GM23338 (cell line): ENCODE measurements at regions not wholly inside any gene's neighbourhood (a gene's known extent, or its start where the extent isn't known, plus 50 kb on each side); places are given as distances from the start of the nearest gene placed in this dataset.

Source experiments
- ATAC-seq: fragments of 200-7000 bp; cut with Tn5 transposase; 3 replicates; pipeline ENCODE4 v1.9.1; 2020
- DNase-seq: peaks from one replicate; pipeline ENCODE4 v3.0.0-alpha.2; 2015; ENCODE audit warnings: low spot score
- H2AFZ ChIP-seq: fragments of 200-600 bp; sonication (generic); 2 replicates; pipeline ENCODE4 v1.8.0; 2016; ENCODE audit warnings: antibody characterized with exemption, mild to moderate bottlenecking, moderate library complexity
- H3F3A ChIP-seq: fragments of 200-600 bp; sonication (generic); replicated peaks from 2 replicates; pipeline ENCODE4 v1.8.0; 2017; ENCODE audit warnings: antibody characterized with exemption, mixed run types, low read depth
- H3K27ac ChIP-seq: fragments of 200-600 bp; sonication (generic); 2 replicates; pipeline ENCODE4 v1.6.1; 2016; ENCODE audit warnings: low read depth
- H3K27me3 ChIP-seq: fragments of 200-600 bp; sonication (generic); 2 replicates; pipeline ENCODE4 v1.8.0; 2016; ENCODE audit warnings: mild to moderate bottlenecking, mixed run types, moderate library complexity; ENCODE audit not compliant: insufficient read depth
- H3K36me3 ChIP-seq: fragments of 200-600 bp; sonication (generic); 2 replicates; pipeline ENCODE4 v1.8.0; 2016; ENCODE audit warnings: mild to moderate bottlenecking; ENCODE audit not compliant: insufficient read depth
- H3K4me1 ChIP-seq: fragments of 200-600 bp; sonication (generic); 2 replicates; pipeline ENCODE4 v1.8.0; 2016; ENCODE audit warnings: mild to moderate bottlenecking, moderate library complexity; ENCODE audit not compliant: insufficient read depth
- H3K4me2 ChIP-seq: fragments of 200-600 bp; sonication (generic); 2 replicates; pipeline ENCODE4 v1.7.1; 2017; ENCODE audit warnings: mixed run types
- H3K4me3 ChIP-seq: fragments of 200-600 bp; sonication (generic); 2 replicates; pipeline ENCODE4 v1.6.1; 2016; ENCODE audit warnings: mixed run types
- H3K79me2 ChIP-seq: fragments of 200-600 bp; sonication (generic); replicated peaks from 2 replicates; pipeline ENCODE4 v1.8.0; 2017; ENCODE audit warnings: mild to moderate bottlenecking; ENCODE audit not compliant: insufficient read depth
- H3K9me2 ChIP-seq: fragments of 200-600 bp; sonication (generic); 2 replicates; pipeline ENCODE4 v1.8.0; 2017; ENCODE audit not compliant: insufficient read depth
- H4K20me1 ChIP-seq: fragments of 200-600 bp; sonication (generic); replicated peaks from 2 replicates; pipeline ENCODE4 v1.8.0; 2017; ENCODE audit warnings: mild to moderate bottlenecking; ENCODE audit not compliant: insufficient read depth
- H3K27ac Mint-ChIP-seq: 2 replicates; pipeline ENCODE4 v1.8.0; 2020; ENCODE audit warnings: inconsistent platforms, mild to moderate bottlenecking, moderate library complexity, mixed read lengths
- H3K27me3 Mint-ChIP-seq: 3 replicates; pipeline ENCODE4 v1.8.0; 2022; ENCODE audit warnings: low read depth, mild to moderate bottlenecking, moderate library complexity, mixed read lengths, inconsistent platforms; ENCODE audit not compliant: insufficient read depth, poor library complexity
- H3K36me3 Mint-ChIP-seq: 3 replicates; pipeline ENCODE4 v1.8.0; 2021; ENCODE audit warnings: low read depth, mild to moderate bottlenecking, inconsistent platforms, moderate library complexity, mixed read lengths
- H3K4me1 Mint-ChIP-seq: 3 replicates; pipeline ENCODE4 v1.8.0; 2020; ENCODE audit warnings: mild to moderate bottlenecking, inconsistent platforms, mixed read lengths
- H3K4me3 Mint-ChIP-seq: 3 replicates; pipeline ENCODE4 v1.8.0; 2021; ENCODE audit warnings: moderate library complexity, mild to moderate bottlenecking, inconsistent platforms, mixed read lengths
- H3K9me3 Mint-ChIP-seq: 3 replicates; pipeline ENCODE4 v1.8.0; 2020; ENCODE audit warnings: moderate library complexity, mild to moderate bottlenecking, inconsistent platforms, mixed read lengths
- CREB1 ChIP-seq: fragments of 250-450 bp; sonication (Bioruptor Pico); IDR thresholded peaks from 2 replicates; pipeline ENCODE4 v1.5.0; 2020; ENCODE audit warnings: low read depth, mild to moderate bottlenecking, moderate library complexity
- ETS1 ChIP-seq: IDR thresholded peaks from 2 replicates; pipeline ENCODE4 v1.6.1; 2016; ENCODE audit warnings: antibody characterized with exemption
- EZH2 ChIP-seq: fragments of 200-600 bp; sonication (generic); IDR thresholded peaks from one replicate; pipeline ENCODE4 v1.8.0; 2017; ENCODE audit warnings: antibody characterized with exemption, mild to moderate bottlenecking, low read depth; ENCODE audit not compliant: unreplicated experiment
- EZH2phosphoT487 ChIP-seq: fragments of 200-600 bp; sonication (generic); IDR thresholded peaks from one replicate; pipeline ENCODE4 v1.8.1; 2018; ENCODE audit warnings: antibody characterized with exemption; ENCODE audit not compliant: unreplicated experiment
- JUNB ChIP-seq: IDR thresholded peaks from one replicate; pipeline ENCODE4 v1.6.1; 2016; ENCODE audit warnings: antibody characterized with exemption; ENCODE audit not compliant: unreplicated experiment
- POLR2AphosphoS5 ChIP-seq: IDR thresholded peaks from 2 replicates; pipeline ENCODE4 v1.6.1; 2016; ENCODE audit warnings: antibody characterized with exemption, low read depth
- STAT1 ChIP-seq: IDR thresholded peaks from one replicate; pipeline ENCODE4 v1.6.1; 2016; ENCODE audit warnings: antibody characterized with exemption; ENCODE audit not compliant: unreplicated experiment
- TF ChIP-seq, protein P1 (sequence below), 2 experiments: fragments of 200-600 bp in 1 of 2; sonication (generic) in 1 of 2; conservative IDR thresholded peaks; 2 replicates each; pipeline versions ENCODE4 v1.5.1 to v1.6.1; 2016 to 2017; ENCODE audit warnings: antibody characterized with exemption in 2 of 2, low read depth in 2 of 2, mild to moderate bottlenecking in 2 of 2, moderate library complexity in 1 of 2
- TF ChIP-seq, protein P2 (sequence below): IDR thresholded peaks from one replicate; pipeline ENCODE4 v1.6.1; 2018; ENCODE audit warnings: antibody characterized with exemption; ENCODE audit not compliant: unreplicated experiment
- TF ChIP-seq, protein P3 (sequence below): fragments of 250-450 bp; sonication (Bioruptor Pico); IDR thresholded peaks from 2 replicates; pipeline ENCODE4 v1.5.0; 2020; ENCODE audit warnings: mild to moderate bottlenecking, moderate library complexity

- Mint-ChIP-seq H3K9me3 (no peaks in the 10 kb centered on the region), H3K4me3 (no peak overlapping the region), H3K36me3 (no peaks in the 10 kb centered on the region), H3K27me3 (no peaks in the 10 kb centered on the region), H3K4me1 (peaks cover 15% of the 10 kb centered on the region; the same call in 2 of the 3 replicates), H3K27ac (no peak overlapping the region)
- Histone ChIP-seq H3K27me3 (no peaks in the 10 kb centered on the region), H3K27ac (no peak overlapping the region), H3K9me2 (peaks cover 10% of the 10 kb centered on the region), H3K79me2 (no peaks in the 10 kb centered on the region), H3F3A (no peaks in the 10 kb centered on the region), H3K36me3 (no peaks in the 10 kb centered on the region), H3K4me3 (no peak overlapping the region), H3K4me2 (no peak overlapping the region), H4K20me1 (no peaks in the 10 kb centered on the region), H3K4me1 (no peaks in the 10 kb centered on the region; the same call in 1 of the 2 replicates), H2AFZ (no peak overlapping the region)
- no peak for ATAC-seq
- TF ChIP-seq POLR2AphosphoS5 = no peak
- DNase-seq = no peak
Observed at GRCh38 chr9:28378231-28378630, 805.0 kb upstream of the C9orf72 start.

GRCh38 chr9:28379082-28379481, 805.8 kb upstream of the C9orf72 start:
- no peak overlapping the region for H3K27ac ChIP-seq
- TF ChIP-seq EZH2phosphoT487 (no peak), ETS1 (no peak), STAT1 (no peak), EZH2 (no peak), POLR2AphosphoS5 (no peak), CREB1 (CRISPR knock-in tag) (no peak), JUNB (no peak)
- TF ChIP-seq, protein P1, sequence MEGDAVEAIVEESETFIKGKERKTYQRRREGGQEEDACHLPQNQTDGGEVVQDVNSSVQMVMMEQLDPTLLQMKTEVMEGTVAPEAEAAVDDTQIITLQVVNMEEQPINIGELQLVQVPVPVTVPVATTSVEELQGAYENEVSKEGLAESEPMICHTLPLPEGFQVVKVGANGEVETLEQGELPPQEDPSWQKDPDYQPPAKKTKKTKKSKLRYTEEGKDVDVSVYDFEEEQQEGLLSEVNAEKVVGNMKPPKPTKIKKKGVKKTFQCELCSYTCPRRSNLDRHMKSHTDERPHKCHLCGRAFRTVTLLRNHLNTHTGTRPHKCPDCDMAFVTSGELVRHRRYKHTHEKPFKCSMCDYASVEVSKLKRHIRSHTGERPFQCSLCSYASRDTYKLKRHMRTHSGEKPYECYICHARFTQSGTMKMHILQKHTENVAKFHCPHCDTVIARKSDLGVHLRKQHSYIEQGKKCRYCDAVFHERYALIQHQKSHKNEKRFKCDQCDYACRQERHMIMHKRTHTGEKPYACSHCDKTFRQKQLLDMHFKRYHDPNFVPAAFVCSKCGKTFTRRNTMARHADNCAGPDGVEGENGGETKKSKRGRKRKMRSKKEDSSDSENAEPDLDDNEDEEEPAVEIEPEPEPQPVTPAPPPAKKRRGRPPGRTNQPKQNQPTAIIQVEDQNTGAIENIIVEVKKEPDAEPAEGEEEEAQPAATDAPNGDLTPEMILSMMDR (conservative IDR thresholded peaks at IDR 0.05; ENCODE audit: low read depth in 2 of 2) = no peak
- TF ChIP-seq, protein P2, sequence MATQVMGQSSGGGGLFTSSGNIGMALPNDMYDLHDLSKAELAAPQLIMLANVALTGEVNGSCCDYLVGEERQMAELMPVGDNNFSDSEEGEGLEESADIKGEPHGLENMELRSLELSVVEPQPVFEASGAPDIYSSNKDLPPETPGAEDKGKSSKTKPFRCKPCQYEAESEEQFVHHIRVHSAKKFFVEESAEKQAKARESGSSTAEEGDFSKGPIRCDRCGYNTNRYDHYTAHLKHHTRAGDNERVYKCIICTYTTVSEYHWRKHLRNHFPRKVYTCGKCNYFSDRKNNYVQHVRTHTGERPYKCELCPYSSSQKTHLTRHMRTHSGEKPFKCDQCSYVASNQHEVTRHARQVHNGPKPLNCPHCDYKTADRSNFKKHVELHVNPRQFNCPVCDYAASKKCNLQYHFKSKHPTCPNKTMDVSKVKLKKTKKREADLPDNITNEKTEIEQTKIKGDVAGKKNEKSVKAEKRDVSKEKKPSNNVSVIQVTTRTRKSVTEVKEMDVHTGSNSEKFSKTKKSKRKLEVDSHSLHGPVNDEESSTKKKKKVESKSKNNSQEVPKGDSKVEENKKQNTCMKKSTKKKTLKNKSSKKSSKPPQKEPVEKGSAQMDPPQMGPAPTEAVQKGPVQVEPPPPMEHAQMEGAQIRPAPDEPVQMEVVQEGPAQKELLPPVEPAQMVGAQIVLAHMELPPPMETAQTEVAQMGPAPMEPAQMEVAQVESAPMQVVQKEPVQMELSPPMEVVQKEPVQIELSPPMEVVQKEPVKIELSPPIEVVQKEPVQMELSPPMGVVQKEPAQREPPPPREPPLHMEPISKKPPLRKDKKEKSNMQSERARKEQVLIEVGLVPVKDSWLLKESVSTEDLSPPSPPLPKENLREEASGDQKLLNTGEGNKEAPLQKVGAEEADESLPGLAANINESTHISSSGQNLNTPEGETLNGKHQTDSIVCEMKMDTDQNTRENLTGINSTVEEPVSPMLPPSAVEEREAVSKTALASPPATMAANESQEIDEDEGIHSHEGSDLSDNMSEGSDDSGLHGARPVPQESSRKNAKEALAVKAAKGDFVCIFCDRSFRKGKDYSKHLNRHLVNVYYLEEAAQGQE = no peak
- TF ChIP-seq, protein P3, sequence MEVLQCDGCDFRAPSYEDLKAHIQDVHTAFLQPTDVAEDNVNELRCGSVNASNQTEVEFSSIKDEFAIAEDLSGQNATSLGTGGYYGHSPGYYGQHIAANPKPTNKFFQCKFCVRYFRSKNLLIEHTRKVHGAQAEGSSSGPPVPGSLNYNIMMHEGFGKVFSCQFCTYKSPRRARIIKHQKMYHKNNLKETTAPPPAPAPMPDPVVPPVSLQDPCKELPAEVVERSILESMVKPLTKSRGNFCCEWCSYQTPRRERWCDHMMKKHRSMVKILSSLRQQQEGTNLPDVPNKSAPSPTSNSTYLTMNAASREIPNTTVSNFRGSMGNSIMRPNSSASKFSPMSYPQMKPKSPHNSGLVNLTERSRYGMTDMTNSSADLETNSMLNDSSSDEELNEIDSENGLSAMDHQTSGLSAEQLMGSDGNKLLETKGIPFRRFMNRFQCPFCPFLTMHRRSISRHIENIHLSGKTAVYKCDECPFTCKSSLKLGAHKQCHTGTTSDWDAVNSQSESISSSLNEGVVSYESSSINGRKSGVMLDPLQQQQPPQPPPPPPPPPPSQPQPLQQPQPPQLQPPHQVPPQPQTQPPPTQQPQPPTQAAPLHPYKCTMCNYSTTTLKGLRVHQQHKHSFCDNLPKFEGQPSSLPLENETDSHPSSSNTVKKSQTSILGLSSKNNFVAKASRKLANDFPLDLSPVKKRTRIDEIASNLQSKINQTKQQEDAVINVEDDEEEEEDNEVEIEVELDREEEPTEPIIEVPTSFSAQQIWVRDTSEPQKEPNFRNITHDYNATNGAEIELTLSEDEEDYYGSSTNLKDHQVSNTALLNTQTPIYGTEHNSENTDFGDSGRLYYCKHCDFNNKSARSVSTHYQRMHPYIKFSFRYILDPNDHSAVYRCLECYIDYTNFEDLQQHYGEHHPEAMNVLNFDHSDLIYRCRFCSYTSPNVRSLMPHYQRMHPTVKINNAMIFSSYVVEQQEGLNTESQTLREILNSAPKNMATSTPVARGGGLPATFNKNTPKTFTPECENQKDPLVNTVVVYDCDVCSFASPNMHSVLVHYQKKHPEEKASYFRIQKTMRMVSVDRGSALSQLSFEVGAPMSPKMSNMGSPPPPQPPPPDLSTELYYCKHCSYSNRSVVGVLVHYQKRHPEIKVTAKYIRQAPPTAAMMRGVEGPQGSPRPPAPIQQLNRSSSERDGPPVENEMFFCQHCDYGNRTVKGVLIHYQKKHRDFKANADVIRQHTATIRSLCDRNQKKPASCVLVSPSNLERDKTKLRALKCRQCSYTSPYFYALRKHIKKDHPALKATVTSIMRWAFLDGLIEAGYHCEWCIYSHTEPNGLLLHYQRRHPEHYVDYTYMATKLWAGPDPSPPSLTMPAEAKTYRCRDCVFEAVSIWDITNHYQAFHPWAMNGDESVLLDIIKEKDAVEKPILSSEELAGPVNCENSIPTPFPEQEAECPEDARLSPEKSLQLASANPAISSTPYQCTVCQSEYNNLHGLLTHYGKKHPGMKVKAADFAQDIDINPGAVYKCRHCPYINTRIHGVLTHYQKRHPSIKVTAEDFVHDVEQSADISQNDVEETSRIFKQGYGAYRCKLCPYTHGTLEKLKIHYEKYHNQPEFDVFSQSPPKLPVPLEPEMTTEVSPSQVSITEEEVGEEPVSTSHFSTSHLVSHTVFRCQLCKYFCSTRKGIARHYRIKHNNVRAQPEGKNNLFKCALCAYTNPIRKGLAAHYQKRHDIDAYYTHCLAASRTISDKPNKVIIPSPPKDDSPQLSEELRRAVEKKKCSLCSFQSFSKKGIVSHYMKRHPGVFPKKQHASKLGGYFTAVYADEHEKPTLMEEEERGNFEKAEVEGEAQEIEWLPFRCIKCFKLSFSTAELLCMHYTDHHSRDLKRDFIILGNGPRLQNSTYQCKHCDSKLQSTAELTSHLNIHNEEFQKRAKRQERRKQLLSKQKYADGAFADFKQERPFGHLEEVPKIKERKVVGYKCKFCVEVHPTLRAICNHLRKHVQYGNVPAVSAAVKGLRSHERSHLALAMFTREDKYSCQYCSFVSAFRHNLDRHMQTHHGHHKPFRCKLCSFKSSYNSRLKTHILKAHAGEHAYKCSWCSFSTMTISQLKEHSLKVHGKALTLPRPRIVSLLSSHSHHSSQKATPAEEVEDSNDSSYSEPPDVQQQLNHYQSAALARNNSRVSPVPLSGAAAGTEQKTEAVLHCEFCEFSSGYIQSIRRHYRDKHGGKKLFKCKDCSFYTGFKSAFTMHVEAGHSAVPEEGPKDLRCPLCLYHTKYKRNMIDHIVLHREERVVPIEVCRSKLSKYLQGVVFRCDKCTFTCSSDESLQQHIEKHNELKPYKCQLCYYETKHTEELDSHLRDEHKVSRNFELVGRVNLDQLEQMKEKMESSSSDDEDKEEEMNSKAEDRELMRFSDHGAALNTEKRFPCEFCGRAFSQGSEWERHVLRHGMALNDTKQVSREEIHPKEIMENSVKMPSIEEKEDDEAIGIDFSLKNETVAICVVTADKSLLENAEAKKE = no peak

More at GRCh38 chr9:28379082-28379481, 805.8 kb upstream of the C9orf72 start:
- Mint-ChIP-seq H3K4me1 (peaks cover 12% of the 10 kb centered on the region; the same call in 2 of the 3 replicates), H3K36me3 (no peaks in the 10 kb centered on the region), H3K27me3 (no peaks in the 10 kb centered on the region), H3K9me3 (no peaks in the 10 kb centered on the region), H3K4me3 (no peak overlapping the region), H3K27ac (no peak overlapping the region)
- Histone ChIP-seq H3K9me2 (peaks cover 10% of the 10 kb centered on the region), H3F3A (no peaks in the 10 kb centered on the region), H3K4me3 (no peak overlapping the region), H4K20me1 (no peaks in the 10 kb centered on the region), H3K36me3 (no peaks in the 10 kb centered on the region), H2AFZ (no peak overlapping the region), H3K4me2 (no peak overlapping the region), H3K4me1 (no peaks in the 10 kb centered on the region; the same call in 1 of the 2 replicates), H3K27me3 (no peaks in the 10 kb centered on the region), H3K79me2 (no peaks in the 10 kb centered on the region)
- no peak for DNase-seq
- no peak for ATAC-seq
